GM12865 (cell line): ENCODE measurements at regions not wholly inside any gene's neighbourhood (a gene's known extent, or its start where the extent isn't known, plus 50 kb on each side); places are given as distances from the start of the nearest gene placed in this dataset.

Experiments used
- DNase-seq: peaks from one replicate; pipeline ENCODE4 v3.0.0; 2010; ENCODE audit warnings: low read depth
- H3K4me3 ChIP-seq: 2 replicates; pipeline ENCODE4 v1.5.1; 2011; ENCODE audit warnings: mild to moderate bottlenecking, low read depth, low read length, control low read depth
- CTCF ChIP-seq: IDR thresholded peaks from 2 replicates; pipeline ENCODE4 v1.5.1; 2011; ENCODE audit warnings: low read length, control low read depth, low read depth, inconsistent platforms; ENCODE audit not compliant: insufficient read depth; ENCODE audit errors: missing control alignments

DNA sequence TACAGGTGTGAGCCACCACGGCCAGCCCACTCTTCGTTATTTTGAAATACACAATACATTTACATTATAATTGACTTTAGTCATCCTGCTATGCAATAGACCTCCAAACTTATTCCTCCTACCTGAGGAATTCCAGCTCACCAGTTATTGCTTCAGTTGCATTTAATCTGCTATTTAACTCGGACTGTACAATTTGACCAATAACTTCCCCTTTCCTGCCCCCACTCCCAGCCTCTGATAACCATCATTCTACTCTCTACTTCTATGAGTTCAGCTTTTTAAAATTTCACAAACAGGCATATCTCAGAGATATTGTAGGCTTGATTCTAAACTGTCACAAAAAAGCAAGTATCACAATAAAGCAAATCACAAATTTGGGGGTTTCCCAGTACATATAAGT lies 157.0 kb downstream of the COPRS start:
- DNase-seq: no peak
- H3K4me3 ChIP-seq: no peak overlapping the region
- TF ChIP-seq CTCF: no peak

DNA sequence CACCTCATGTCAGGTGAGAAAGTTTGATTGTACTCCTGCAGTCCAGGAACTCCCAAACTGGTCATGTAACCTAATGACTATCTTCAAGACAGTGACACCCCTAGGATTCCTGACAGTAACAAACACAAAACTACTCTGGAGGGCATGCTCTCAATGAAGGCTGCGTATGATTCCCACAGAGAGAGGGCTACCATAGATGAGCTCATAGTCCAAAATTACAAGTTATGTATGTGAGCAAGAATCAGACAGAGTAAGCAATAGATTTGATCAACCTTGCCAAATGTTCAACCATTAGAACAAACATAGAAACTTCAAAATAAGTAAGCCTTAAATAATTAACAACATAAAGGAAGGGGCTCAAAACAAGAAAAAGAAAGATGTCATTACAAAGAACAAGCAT lies 158.1 kb downstream of the COPRS start:
- no peak overlapping the region for H3K4me3 ChIP-seq
- TF ChIP-seq CTCF: no peak
- no peak for DNase-seq

- no peak for DNase-seq
- no peak for TF ChIP-seq CTCF
- no peak overlapping the region for H3K4me3 ChIP-seq
These were observed 159.2 kb downstream of the COPRS start for GRCh38 chr17:31699886-31700285.

DNA sequence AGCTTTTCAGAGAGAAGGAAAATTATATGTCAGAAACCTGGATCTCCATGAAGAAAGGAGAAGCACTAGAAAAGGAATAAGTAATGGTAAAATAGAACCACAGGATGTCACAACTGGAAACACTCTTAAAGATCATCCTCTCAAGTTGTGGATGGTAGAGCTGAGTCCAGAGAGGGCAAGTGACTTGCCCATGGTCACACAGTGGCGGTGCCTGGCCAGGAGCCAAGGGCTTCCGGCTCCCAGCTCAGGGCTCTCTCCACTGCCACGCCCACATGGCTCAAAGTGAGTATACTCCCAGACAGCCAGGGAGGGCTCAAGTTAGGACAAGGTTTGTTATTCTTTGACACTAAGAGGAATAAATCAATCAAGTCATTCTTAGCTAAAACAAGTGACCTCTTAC lies 159.8 kb downstream of the COPRS start:
- H3K4me3 ChIP-seq: no peak overlapping the region
- TF ChIP-seq CTCF: no peak
- DNase-seq: no peak

DNA sequence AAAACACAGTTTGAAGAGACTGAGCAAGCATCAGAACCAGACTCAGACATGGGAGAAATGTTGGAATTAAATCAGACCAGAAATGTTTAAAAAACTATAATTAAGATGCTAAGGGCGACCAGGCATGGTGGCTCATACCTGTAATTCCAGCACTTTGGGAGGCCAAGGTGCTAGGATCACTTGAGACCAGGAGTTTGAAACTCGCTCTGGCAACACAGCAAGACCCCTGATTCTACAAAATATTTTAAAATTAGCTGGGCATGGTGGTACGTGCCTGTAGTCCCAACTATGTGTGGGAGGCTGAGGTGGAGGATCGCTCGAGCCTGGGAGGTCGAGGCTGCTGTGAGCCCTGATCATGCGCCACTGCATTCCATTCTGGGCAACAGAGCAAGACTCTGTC lies 160.3 kb downstream of the COPRS start:
- DNase-seq: no peak
- no peak overlapping the region for H3K4me3 ChIP-seq
- TF ChIP-seq CTCF: no peak

GRCh38 chr17:31697838-31698237 lies 161.2 kb downstream of the COPRS start:
- TF ChIP-seq CTCF: no peak
- H3K4me3 ChIP-seq: no peak overlapping the region
- no peak for DNase-seq

GRCh38 chr17:31696703-31697325 lies 162.2 kb downstream of the COPRS start:
- no peak for DNase-seq
- no peak overlapping the region for H3K4me3 ChIP-seq
- no peak for TF ChIP-seq CTCF
